Aorta (tissue), 5 donors: ENCODE measurements at regions not wholly inside any gene's neighbourhood (a gene's known extent, or its start where the extent isn't known, plus 50 kb on each side); places are given as distances from the start of the nearest gene placed in this dataset.
"Not testable (repeated sequence)": the region's sequence is repeated elsewhere in the genome, so short reads cannot be mapped to it uniquely, and the experiment has no call there.

Source experiments
- ATAC-seq: fragments of 200-7000 bp; cut with Tn5 transposase; one replicate; pipeline ENCODE4 v1.9.1; 2022; ENCODE audit warnings: moderate library complexity; ENCODE audit not compliant: low FRiP score
- DNase-seq, 2 donors: peaks; one replicate each; pipeline ENCODE4 v3.0.0-alpha.2; 2020
- H3K27ac ChIP-seq, 2 donors: one replicate each; pipeline ENCODE4 v1.5.1; 2013; ENCODE audit warnings: low read length in 2 of 2, mild to moderate bottlenecking in 2 of 2, moderate library complexity in 2 of 2, control low read depth in 1 of 2, inconsistent platforms in 1 of 2, low read depth in 1 of 2
- H3K27me3 ChIP-seq, 2 donors: one replicate each; pipeline ENCODE4 v1.6.1; 2013; ENCODE audit warnings: control low read depth in 1 of 2, low read length in 1 of 2, mild to moderate bottlenecking in 1 of 2, moderate library complexity in 1 of 2; ENCODE audit not compliant: insufficient read depth in 2 of 2, control insufficient read depth in 1 of 2
- H3K36me3 ChIP-seq, 2 donors: one replicate each; pipeline ENCODE4 v1.6.1; 2013; ENCODE audit warnings: control low read depth in 1 of 2, low read length in 1 of 2, mild to moderate bottlenecking in 1 of 2; ENCODE audit not compliant: insufficient read depth in 2 of 2, control insufficient read depth in 1 of 2
- H3K4me1 ChIP-seq, 2 donors: one replicate each; pipeline ENCODE4 v1.6.1; 2013; ENCODE audit warnings: low read length in 2 of 2, control low read depth in 1 of 2, mild to moderate bottlenecking in 1 of 2, moderate library complexity in 1 of 2; ENCODE audit not compliant: insufficient read depth in 2 of 2, control insufficient read depth in 1 of 2
- H3K4me3 ChIP-seq, 2 donors: one replicate each; pipeline ENCODE4 v1.5.1; 2013; ENCODE audit warnings: low read length in 2 of 2, control low read depth in 1 of 2, mild to moderate bottlenecking in 1 of 2
- H3K9me3 ChIP-seq: one replicate; pipeline ENCODE4 v1.6.1; 2013; ENCODE audit warnings: mild to moderate bottlenecking, low read length; ENCODE audit not compliant: control insufficient read depth
- WGBS, 2 donors: extraction: QIAGEN DNeasy Blood & Tissue Kit; methylation state at CpG; one replicate each; pipeline ENCODE4 v1.1.7; 2013; 5-methylcytosine and 5-hydroxymethylcytosine counted together
- intact Hi-C, 2 donors: fragments of 100-400 bp; cut with DNase I; formaldehyde crosslinking; loops; one replicate each; pipeline versions ENCODE4 v1.14.2 to v1.15.0; 2022
- donor health status: healthy with polysubstance abuse.
- donor health status: Bipolar disorder and iron deficiency.
- donor health status: DM: no; HTN: no; CAD: no.
- donor health status: DM: no; HTN: no; CAD: no.
- donor health status: DM: yes; HTN: yes; CAD: no.

DNA sequence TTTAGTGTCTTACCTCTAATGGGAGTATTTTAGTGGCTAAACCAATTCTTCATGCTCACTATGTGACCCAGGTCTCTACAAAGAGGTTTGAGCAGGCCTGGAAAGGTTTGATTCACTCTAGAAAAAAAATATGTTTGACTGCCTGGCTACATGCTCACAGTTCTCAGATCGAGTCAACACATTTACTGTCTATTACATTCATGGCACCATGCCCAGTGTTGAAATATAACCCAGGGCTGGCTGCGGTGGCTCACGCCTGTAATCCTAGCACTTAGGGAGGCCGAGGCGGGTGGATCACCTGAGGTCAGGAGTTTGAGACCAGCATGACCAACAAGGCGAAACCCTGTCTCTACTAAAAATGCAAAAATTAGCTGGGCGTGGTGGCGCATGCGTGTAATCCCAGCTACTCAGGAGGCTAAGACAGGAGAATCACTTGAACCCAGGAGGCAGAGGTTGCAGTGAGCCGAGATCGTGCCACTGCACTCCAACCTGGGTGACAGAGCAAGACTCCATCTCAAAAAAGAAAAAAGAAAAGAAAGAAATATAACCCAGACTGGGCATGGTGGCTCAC is 543.8 kb downstream of the HAPSTR1 start:
- H3K27me3 ChIP-seq, H3K27ac ChIP-seq, H3K9me3 ChIP-seq, intact Hi-C loops, H3K4me1 ChIP-seq, H3K36me3 ChIP-seq, ATAC-seq, H3K4me3 ChIP-seq, DNase-seq: not testable (repeated sequence)
- 82 to 84% methylated on average over 11 of the region's 11 CpGs for WGBS, 2 donors

DNA sequence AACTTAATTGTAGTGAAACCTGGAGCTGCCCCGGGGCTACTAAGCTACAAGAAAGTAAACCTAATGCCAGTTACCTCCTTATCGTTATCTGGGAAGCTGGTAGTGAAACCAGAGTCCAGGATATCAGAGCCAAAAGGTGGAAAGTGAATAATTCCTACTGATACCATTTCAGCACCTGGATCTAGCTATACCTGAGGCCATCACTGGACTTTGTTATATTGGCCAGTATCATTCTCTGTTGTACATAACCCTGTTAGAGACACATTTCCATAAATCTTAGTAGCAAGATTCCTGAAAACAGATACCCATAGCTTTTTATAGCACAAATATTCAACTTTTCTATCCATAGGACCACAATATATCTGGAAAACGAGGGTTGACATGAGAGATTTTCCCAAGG is 538.0 kb downstream of the GRIN2A start:
- no peaks in the 10 kb centered on the region for H3K27me3 ChIP-seq
- ATAC-seq: no peak
- no peak overlapping the region for H3K4me3 ChIP-seq
- no peaks in the 10 kb centered on the region for H3K9me3 ChIP-seq
- WGBS, 2 donors: 75 to 76% methylated on average over 3 of the region's 3 CpGs
- no peak overlapping the region for H3K27ac ChIP-seq
- no peaks in the 10 kb centered on the region for H3K36me3 ChIP-seq
- intact Hi-C loops: no loop called here
- DNase-seq: no peak
- no peaks in the 10 kb centered on the region for H3K4me1 ChIP-seq

DNA sequence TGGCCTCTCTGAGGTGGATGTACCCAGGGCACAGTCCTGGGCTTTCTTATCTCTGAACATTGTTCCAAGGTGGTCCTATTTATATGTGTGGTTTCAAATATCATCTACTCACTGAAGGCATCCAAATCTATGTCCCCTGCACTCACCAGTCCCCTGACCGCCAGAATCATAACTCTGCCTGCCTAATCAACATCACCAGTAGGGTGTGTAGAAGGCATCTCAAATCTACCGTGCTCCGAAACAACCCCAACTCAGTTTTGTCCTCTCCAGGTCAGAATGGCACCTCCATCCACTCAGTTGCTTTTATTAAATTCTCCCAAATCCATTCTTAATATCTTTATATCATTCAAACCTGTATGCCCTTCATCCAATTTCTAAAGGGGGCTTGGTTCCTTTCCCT is 536.3 kb downstream of the GRIN2A start:
- ATAC-seq (no peak), DNase-seq (no peak)
- WGBS, 2 donors: 66 to 67% methylated on average over 3 of the region's 3 CpGs
- no peaks in the 10 kb centered on the region for H3K9me3 ChIP-seq
- H3K27me3 ChIP-seq: no peaks in the 10 kb centered on the region
- H3K4me3 ChIP-seq: no peak overlapping the region
- intact Hi-C loops: loop anchor here (2.0 to 5.0 kb wide), 2 partner anchors 535 to 536 kb away; partner anchors contain the start of gene GRIN2A (in 1 of the 2)
- H3K4me1 ChIP-seq: no peaks in the 10 kb centered on the region
- H3K36me3 ChIP-seq: no peaks in the 10 kb centered on the region
- no peak overlapping the region for H3K27ac ChIP-seq

DNA sequence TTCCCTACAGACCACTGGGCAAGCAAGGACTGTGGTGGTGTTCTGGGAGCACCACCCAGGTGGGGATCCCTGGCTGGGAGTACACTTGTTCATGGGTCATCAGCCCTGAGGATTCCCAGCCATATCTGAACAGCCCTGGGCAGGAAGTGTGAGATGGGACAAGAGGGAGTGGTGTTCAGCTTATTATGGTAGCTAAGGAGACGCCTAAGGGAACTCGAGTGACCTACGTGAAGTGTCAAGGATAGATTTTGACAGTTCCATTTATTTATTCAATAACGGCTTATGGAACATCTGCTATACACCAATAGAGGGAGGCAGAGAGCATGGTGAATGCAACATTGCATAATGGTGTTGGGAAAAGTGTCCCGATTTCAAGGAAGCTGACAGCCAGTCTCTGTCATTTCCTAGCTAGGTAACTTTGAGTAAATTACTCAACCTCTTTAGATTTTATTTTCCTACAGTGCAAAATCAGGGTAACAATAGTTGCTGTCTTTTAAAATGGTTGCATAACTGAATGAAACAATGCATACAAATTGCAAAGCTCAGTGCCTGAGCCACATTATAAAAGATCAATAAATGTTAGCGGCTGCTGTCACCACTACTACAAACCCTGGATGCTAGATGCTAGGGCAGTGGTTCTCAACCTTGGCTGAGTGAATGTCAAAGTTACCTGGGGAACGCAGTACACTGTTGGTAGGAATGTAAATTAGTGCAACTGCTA is 534.1 kb downstream of the GRIN2A start:
- H3K4me1 ChIP-seq: no peaks in the 10 kb centered on the region
- H3K27ac ChIP-seq: no peak overlapping the region
- intact Hi-C loops: loop anchor here (2.0 to 5.0 kb wide), 2 partner anchors 533 to 534 kb away; partner anchors contain the start of gene GRIN2A (in 1 of the 2)
- H3K9me3 ChIP-seq: no peaks in the 10 kb centered on the region
- H3K36me3 ChIP-seq: no peaks in the 10 kb centered on the region
- no peaks in the 10 kb centered on the region for H3K27me3 ChIP-seq
- no peak overlapping the region for H3K4me3 ChIP-seq
- WGBS, 2 donors: 26 to 28% methylated on average over 7 of the region's 7 CpGs
- ATAC-seq (no peak), DNase-seq (no peak)

DNA sequence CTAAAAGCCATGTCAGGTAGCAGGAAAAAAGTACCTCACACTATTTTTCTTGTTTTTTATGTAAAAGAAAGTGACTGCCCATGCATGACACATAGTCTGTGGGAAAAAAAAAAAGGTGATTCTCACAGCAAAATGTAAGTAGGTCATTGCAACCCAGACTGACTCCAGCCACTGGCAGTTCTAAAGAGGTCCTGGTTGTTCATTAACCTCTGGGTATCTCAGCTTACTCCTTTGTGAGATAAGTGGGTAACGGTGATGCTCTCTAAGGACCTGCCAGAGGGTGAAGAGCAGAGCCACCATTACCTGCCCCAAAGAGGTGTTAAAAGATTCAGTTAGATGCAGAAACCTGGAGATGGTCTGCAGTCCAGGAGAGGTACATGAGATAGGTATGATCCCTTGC is 531.9 kb downstream of the GRIN2A start:
- DNase-seq: no peak
- H3K4me1 ChIP-seq: no peaks in the 10 kb centered on the region
- H3K4me3 ChIP-seq: no peak overlapping the region
- 75 to 78% methylated on average over 1 of the region's 1 CpG for WGBS, 2 donors
- no peak for ATAC-seq
- intact Hi-C loops: no loop called here
- no peaks in the 10 kb centered on the region for H3K27me3 ChIP-seq
- no peak overlapping the region for H3K27ac ChIP-seq
- no peaks in the 10 kb centered on the region for H3K9me3 ChIP-seq
- H3K36me3 ChIP-seq: no peaks in the 10 kb centered on the region

DNA sequence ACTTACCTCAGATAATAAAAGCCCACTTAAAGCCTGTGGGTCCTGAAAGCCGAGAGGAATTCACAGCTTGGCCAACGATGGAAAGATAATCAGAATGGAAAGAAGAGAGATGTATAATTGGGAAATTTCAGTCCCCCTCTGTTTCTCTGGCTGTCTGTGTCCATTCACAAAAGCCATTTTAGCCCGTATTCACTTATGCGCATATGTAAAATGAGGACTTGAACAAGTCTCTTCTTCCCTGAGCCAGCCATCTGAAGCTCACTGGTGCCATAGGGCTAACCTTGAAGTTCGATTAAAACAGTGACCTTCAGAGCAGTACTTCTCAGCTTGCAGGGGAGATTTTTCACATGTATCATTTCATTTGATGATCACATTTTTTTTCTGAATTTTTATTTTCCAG is 527.2 kb downstream of the GRIN2A start:
- ATAC-seq (no peak), DNase-seq (no peak)
- WGBS, 2 donors: 79 to 84% methylated on average over 5 of the region's 5 CpGs
- intact Hi-C loops: no loop called here
- no peaks in the 10 kb centered on the region for H3K9me3 ChIP-seq
- H3K36me3 ChIP-seq: no peaks in the 10 kb centered on the region
- H3K27me3 ChIP-seq: no peaks in the 10 kb centered on the region
- no peak overlapping the region for H3K4me3 ChIP-seq
- no peak overlapping the region for H3K27ac ChIP-seq
- no peaks in the 10 kb centered on the region for H3K4me1 ChIP-seq

DNA sequence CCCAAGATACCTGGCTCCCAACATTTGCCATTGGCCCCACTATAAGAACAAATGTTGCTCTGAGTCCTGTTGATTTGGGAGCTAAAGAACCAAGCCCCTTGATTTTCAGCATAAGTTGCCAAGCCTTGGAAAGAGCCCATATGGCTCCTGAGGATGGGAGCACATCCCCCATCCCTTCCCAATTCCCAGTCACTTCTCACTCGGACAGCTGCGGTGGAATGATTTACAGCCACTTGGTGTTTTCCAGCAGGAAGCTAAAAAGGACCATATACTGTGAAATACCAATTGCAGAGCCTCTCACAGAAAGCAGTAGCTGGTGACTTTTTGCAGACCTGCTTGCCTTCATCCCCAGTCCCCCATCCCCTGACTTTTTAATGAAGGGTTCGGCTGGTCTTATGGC is 524.6 kb downstream of the GRIN2A start:
- DNase-seq (no peak), ATAC-seq (no peak)
- Histone ChIP-seq H3K4me3 (no peak overlapping the region), H3K36me3 (no peaks in the 10 kb centered on the region), H3K27me3 (no peaks in the 10 kb centered on the region), H3K4me1 (no peaks in the 10 kb centered on the region), H3K27ac (no peak overlapping the region), H3K9me3 (no peaks in the 10 kb centered on the region)
- WGBS, 2 donors: 7 to 8% methylated on average over 3 of the region's 3 CpGs
- intact Hi-C loops: no loop called here

DNA sequence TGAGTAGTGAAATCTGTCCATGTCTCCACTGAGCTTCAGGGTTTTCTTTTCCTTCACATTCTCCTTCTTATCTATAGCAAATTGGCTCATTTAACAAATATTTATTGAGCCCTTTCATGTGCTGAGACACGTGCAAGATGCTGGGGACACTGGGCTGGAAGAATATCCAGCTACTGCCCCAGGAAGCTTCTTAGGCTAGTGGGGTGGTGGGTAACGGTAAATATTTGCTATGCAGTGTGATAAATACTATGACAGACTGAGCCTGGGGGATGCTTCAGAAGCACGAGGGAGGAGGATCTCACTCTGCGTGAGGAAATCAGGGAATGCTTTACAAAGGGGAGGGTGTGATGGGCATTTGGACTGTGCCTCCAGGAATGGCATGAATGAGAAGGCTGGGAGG is 524.1 kb downstream of the GRIN2A start:
- 12 to 20% methylated on average over 4 of the region's 4 CpGs for WGBS, 2 donors
- DNase-seq (no peak), ATAC-seq (no peak)
- Histone ChIP-seq H3K9me3 (no peaks in the 10 kb centered on the region), H3K36me3 (no peaks in the 10 kb centered on the region), H3K4me1 (no peaks in the 10 kb centered on the region), H3K27me3 (no peaks in the 10 kb centered on the region), H3K27ac (no peak overlapping the region), H3K4me3 (no peak overlapping the region)
- intact Hi-C loops: no loop called here

DNA sequence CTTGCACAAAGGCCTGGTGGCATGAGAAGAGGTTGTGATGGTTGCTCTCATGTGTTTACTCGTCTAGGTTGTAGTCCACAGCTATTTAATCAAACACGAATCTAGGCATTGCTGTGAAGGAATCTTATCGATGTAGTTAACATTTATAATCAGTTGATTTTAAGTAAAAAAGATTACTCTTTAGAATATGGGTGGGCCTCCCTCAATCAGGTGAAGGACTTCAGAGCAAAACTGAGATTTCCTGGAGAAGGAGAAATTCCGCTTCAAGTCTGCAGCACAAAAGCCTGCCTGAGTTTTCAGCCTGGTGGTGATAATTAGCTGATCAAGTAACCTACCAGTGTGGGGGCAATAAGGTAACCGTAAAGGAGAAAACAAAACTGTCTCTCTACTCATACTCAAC is 523.6 kb downstream of the GRIN2A start:
- no peak for DNase-seq
- Histone ChIP-seq H3K4me1 (no peaks in the 10 kb centered on the region), H3K9me3 (no peaks in the 10 kb centered on the region), H3K27ac (no peak overlapping the region), H3K4me3 (no peak overlapping the region), H3K36me3 (no peaks in the 10 kb centered on the region), H3K27me3 (no peaks in the 10 kb centered on the region)
- intact Hi-C loops: no loop called here
- no peak for ATAC-seq
- 62 to 75% methylated on average over 5 of the region's 5 CpGs for WGBS, 2 donors
